GM18498 (cell line): ENCODE measurements at regions not wholly inside any gene's neighbourhood (a gene's known extent, or its start where the extent isn't known, plus 50 kb on each side); places are given as distances from the start of the nearest gene placed in this dataset.
"Not testable (repeated sequence)": the region's sequence is repeated elsewhere in the genome, so short reads cannot be mapped to it uniquely, and the experiment has no call there.

ENCODE experiments used
- ATAC-seq: cut with Tn5 transposase; IDR thresholded peaks from one replicate; pipeline ENCODE4 v1.9.1; 2021; ENCODE audit warnings: mild to moderate bottlenecking, moderate library complexity; ENCODE audit not compliant: unreplicated experiment

DNA sequence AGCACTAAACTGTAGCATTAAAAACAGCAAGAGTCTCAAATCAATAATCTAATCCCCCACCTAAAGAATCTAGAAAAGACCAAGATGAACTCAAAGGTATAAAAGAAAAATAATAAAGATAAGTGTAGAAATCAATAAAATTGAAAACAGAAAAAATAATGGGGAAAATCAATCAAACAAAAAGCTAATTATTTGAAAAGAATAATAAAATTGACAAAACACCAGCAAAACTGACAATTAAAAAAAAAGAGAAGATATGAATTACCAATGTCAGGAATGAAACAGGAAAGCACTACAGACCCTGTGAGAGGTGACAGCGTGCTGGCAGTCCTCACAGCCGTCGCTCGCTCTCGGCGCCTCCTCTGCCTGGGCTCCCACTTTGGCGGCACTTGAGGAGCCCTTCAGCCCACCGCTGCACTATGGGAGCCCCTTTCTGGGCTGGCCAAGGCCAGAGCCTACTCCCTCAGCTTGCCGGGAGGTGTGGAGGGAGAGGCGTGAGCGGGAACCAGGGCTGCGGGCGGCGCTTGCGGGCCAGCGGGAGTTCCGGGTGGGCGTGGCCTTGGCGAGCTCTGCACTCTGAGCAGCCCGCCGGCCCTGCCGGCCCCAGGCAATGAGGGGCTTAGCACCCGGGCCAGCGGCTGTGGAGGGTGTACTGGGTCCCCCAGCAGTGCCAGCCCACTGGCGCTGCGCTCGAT, 105.3 kb upstream of the HEY2 start:
- ATAC-seq, result not testable (repeated sequence)

DNA sequence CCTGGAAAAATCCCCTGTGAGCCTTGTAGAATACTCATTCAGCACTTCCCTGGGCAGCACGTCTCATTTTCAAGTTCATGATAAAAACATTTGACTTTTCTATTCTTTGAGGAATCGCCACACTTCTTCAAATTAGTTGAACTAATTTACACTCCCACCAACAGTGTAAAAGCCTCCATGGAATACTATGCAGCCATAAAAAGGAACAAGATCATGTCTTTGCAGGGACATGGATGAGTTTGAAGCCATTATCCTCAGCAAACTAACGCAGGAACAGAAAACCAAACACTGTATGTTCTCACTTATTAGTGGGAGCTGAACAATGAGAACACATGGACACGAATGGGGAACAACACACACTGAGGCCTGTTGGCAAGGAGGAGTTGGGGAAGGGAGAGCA, 102.0 kb upstream of the HEY2 start:
- ATAC-seq, result no peak

DNA sequence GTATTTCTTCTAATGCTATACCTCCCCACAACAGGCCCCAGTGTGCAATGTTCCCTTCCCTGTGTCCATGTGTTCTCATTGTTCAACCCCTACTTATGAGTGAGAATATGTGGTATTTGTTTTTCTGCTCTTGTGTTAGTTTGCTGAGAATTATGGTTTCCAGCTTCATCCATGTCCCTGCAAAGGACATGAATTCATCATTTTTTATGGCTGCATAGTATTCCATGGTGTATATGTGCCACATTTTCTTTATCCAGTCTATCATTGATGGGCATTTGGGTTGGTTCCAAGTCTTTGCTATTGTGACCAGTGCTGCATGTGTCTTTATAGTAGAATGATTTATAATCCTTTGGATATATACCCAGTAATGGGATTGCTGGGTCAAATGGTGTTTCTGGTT, 95.7 kb upstream of the HEY2 start:
- ATAC-seq, result not testable (repeated sequence)

DNA sequence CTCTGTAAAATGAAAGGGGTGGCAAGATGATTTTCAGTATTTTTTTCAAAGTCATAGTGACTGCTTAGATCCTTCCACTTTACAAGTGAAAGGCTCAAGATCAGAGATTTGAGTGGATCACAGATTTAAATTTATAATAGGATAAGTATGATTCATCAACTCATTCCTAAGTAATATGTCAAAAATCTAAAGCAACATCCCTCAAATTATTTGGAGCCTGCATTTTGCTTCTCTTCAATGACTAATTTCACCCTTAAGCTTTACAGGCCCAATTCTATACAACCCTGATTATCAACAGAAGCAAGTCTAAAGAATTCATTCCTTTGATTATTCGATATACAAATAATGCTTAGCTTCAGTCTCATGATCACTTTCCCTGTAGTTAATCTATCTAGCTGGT, 93.9 kb upstream of the HEY2 start:
- no peak for ATAC-seq

DNA sequence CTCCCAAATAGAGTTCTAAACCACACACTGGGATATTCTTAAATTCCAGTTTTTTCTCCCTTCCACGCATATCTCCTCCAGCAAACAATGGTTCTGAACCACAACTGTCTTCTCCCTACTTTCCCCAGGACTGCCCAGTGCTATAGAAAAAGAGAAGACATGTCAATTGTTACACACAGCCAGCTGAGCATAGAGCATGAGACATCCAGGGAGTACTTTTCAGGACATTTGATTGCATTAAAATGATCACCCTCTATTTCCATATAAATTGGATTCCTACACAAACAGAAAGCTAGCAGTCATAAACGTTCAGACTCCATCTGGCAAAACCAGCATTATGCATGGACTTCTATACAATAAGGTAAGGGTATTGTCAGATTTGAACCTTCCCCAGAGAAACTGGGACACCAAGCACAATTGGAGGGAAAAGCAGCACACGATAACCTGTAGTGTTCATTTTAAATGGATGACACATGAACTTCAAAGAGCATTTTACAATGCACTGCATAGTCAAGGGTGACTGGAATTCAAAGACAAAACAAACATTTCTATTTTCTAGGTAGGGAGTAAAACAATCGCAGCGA, 93.1 kb upstream of the HEY2 start:
- ATAC-seq, result no peak

DNA sequence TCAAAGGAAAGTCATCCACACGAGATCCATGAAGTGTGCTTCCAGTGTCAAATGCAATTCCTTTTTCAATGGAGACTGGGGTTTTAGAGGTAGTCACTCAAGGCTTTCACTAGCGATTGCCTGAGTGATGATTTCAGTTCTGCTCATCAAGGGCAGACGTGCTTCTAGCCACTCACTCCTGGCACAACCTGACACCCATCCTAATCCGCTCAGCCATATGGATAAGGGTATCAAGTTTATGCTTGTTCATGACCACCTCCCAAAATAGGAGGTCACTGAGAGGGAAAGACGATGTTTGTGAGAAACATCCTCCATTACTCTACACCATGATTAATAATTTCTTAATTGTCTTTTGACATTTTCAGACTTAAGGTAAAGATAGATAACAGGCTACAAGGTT, 91.3 kb upstream of the HEY2 start:
- ATAC-seq, result no peak

DNA sequence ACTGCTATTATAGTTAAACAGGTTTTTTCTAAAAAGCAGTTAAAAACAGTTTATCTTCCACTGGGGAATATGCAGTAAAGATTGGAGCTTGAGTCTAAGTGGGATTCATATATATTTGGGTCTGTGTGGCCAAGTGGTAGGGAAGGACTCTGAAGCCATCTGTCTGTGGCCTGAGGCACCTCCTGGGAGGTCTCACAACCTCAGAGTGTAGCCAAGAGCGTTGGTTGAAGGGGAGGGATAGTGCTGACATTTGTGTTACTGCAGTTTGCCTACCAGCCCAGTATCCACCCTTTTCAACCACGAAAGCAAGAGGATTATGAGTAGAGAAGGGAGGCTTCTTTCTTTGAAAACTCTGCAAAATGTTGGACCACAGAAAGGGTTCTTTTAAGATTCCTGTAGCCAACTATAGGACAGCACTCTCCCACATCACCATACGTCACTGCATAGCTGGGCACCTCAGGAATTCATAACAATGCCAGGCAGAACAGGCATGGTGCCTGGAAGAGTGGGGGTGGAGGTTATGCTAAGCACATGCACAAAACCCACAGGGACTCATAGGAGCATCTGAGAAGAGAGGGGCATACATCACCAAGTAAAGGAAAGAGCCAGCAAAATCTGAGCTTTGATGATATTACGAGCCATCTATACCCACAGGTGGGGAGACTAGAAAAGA, 90.5 kb upstream of the HEY2 start:
- ATAC-seq, result no peak

DNA sequence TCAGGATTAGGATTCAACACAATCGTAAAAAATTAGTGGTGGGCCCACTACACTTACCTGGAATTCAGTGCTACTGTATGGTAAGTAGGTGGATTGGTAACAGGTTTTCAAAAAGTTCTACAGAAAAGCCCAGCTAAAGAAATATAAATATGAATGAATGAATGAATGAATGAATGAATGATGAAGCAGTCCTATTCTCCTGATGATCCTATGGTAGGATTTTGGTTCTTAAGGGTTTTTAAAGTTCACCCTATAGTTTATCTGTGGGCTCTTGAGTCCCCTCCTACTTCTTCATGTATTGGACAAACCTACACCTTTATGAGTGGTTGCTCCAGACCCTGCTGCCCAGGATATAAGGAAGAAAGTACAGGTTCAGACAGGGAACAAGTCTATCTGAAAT, 89.5 kb upstream of the HEY2 start:
- ATAC-seq, result no peak

DNA sequence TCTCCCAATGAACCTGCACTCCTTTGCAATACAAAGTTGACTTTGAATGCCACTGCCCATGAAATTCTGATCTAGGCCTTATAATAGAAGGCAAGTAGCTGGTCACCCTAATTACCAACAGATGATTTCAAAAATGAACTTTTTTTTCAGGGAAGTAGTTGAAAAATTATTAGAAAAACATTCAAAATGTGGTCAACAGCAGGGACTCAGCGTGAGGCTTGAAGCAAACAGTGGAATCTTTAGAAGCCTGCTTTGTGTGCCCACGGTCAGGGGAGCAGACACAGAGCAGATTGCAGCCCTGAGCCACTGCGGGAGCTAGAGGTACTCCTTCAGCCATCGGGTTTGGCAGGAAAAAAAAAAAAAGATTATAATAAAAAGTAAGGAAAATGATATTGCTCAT, 87.1 kb upstream of the HEY2 start:
- ATAC-seq, result no peak

DNA sequence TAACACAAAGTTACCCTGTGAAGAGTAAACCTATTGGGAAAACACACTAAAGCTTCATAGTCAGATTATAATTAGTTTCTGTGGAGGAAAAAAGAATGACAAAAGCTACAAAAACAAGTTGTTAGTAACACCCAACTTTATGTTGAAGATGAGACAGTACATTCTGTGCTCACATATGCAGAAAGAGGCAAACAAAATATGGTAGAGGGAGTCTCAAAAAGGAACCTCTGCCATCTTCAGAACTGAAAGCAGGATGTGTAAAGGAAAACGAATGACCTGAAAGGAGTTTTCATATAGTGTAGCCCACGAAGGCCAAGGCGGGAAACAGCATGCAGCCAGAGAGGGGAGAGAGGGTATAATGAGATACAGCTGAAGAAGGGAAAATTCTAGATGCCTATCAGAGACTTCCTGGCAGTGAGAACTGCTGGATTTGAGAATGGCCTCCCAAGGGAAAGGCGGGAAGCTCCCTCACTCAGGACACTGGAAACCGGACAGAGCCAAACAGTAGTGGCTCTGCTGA, 84.1 kb upstream of the HEY2 start:
- ATAC-seq, result no peak

DNA sequence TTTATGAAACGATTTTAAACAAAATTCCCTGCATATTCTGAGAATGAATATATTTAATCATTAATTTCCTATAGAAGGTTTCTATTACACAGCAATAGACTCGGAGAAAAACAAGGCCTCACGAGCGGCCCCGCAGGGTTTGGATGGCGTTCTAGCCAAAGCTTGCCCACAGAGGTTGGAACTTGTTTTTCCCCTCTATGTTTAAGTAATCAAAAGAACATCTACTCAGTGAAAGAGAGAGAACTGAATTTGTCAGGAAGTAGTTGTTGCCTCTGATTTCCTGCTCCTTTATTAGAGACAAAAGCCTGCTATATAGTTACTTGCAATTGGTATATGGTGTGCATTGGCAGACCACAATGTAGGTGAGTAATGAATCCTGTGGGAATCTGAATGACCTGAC, 82.1 kb upstream of the HEY2 start:
- no peak for ATAC-seq

DNA sequence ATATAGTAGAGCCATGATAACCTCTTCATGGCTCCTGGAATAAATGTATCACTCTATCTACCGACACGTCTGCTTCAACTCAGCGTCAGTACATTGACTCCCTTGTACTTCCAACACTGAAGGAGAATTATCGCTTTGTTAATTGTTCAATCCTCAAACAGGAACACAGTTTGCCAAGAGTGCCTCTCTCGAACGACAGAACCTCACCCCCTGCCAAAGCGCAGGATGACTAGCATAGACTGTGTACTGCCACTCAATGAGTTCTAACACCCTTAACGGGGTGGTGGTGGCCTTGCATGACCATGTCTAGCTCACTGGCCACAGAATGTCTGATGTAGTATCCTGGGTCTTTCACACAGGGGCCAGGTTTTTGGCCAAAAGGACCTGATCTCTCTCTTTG, 81.4 kb upstream of the HEY2 start:
- no peak for ATAC-seq

DNA sequence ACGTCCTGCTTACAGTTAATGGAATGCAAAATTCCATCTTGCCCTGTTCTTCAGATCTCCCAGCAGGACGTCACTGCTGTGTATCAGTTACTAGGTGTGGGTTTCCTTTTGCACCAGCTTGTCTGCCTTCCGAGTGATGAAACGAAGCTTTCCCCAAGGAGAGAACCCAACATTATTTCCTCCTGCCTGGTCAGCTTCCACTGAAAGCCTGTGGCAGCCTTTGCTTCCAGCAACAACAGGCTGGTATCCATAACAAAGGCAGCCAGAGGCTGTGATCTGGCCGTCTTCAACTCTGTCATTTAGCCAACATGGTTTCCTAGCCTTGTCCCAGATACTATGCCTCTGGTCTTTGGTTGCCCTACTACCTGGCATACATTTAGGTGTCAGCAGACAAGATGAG, 78.9 kb upstream of the HEY2 start:
- ATAC-seq, result no peak

DNA sequence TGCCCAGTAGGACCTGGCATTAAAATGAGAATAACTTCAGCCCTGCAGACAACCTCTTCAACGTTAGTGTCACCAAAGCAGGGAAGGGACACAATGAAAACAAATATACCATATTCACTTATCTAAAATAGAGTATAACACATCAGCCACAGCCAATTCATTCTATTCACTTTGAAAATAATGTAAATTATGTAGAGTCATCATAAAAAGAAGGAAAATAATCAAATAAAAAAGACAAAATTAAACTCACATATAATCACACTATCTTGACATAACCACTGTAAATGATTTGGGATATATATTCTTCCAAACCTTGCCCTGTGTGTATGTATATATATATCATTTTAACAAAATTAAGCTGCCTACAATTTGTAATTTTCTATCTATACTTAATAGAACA, 78.1 kb upstream of the HEY2 start:
- ATAC-seq, result no peak

DNA sequence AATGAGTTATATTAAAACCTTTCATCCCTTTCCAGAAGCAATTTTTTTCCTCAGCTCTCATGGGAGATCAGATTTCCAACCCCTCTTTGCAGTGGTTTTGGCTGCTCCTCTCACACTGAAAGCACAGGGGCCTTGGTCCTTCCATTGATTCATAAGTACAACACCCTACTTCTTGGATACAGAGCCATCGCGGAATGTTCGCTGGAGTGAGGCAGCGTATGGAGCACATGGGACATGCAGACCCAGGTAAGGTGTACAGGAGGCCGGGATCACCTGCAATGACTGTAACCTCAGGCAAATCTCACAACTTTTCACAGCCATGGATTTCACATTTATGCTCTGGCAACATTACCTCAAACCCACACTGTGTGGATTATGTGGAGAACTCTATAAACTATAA, 75.2 kb upstream of the HEY2 start:
- ATAC-seq, result no peak

DNA sequence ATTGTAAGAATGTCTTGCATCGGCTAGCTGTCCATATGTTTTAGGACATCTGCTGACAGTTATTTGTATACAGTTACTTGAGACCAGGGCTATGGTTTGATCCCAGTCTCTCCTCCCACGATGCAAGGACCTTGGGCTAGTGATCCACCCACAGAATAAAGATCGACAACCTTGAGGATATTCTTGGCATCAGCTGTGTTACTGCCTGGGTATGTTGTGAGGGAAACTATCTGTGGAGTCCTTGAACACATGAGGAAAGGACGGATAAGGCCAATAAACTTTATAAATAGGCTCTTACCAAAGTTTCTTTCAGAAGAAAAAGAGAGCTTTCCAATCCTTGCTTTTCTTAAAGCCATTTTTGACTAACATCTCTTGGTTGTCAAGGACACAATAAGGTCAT, 70.8 kb upstream of the HEY2 start:
- no peak for ATAC-seq

DNA sequence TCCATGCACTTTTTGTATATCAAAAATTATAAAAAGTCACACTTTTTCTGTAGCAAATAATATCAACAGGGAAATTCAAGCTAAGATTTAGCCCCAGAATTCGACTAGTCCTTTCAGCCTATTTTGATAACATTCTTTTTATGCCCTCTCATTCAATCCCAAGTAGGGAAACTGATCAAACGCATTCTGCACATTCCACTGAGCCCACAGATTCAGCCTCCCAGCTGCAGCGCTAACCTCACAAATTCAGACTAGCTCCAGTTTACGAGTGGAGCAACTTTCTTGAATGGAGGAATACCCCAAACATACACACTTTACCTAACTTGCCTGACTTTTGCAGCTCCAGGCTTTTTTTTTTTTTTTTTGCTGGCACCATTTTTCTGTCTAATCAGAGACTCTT, 70.3 kb upstream of the HEY2 start:
- ATAC-seq, result no peak

DNA sequence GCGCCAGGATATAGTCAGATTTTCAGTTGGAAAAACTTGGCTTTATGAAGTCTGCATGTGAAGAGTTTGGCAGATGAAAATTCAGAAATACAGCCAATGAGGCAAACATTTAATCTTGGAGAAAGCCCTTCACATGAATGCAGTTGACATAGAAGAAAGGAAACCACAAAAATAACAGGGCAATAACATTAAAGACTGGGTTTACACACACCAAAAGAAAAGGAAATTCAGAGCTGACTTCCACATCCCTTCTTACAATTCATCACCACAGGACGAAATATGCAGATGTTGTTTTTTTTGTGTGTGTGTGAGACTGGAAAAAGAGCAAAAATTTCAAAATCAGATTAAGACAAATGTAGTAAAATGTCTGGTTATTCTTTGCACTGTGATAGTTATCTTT, 69.8 kb upstream of the HEY2 start:
- ATAC-seq, result no peak

DNA sequence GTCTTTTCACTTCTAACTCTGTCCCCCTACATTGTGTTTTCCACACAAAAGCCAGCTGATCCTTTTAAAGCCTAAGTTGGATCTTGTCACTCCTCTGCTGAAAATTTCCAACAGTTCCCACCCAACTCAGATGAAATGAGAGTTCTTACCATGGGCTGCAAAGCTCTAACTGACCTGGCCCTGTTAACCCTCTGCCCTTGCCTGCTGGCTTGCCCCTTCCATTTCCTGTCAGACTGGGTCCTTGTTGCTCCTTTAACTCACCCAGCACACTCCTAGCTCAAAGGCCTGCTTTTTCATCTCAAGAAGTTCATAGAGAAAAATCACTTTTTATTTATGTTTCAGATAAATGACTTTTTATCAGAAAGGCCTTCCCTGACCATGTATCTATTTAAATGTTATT, 66.5 kb upstream of the HEY2 start:
- no peak for ATAC-seq

DNA sequence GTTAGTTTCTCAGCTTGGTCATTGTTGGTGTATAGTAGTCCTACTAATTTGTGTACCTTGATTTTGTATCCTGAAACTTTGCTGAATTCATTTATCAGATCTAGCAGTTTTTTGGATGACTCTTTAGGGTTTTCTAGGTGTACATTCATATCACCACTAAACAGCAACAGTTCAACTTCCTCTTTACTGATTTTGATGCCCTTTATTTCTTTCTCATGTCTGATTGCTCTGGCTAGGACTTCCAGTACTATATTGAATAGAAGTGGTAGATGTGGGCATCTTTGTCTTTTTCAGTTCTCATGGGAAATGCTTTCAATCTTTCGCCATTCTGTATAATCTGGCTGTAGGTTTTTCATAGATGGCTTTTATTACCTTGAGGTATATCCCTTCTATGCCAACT, 61.3 kb upstream of the HEY2 start:
- no peak for ATAC-seq

DNA sequence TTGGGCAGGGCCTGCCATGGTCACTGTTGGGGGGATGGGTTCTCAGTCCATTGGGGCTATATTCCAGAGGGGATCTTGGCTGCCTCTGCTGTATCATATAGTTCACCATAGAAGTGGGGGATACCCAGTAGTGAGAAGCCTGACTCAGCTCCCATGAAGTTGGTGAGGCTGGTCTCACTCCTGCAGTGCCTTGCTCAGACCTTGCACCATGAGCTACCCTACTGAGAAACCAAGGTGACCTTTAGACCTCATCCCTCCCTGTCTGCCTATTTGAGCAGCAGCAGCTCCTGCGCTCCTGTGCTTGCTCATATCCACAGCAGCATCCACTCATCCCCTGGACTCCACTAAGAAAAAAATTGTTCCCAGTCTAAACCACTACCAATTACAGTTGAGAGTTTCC, 56.0 kb upstream of the HEY2 start:
- ATAC-seq, result no peak

DNA sequence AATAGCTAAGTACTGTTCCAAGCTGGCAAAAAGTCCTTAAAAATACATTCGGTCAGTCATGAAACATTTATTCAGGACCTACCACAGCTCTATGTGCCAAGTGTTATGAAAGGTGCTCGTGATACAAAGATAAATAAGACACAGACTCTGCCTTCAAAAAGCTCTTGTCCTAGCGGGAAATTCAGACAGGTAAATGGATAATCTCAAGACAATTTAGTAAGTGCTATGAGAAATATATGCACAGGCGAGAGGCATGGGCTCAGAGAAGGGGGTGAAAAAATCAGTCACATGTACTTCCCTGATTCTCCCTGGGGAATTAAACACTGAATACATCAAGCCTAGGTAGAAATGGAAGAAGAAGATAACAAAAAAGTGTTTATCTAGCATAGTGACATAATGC, 49.8 kb upstream of the HEY2 start:
- ATAC-seq, result no peak
